NCI-H1417 (cell line): ENCODE measurements at regions not wholly inside any gene's neighbourhood (a gene's known extent, or its start where the extent isn't known, plus 50 kb on each side); places are given as distances from the start of the nearest gene placed in this dataset.
"Not testable (repeated sequence)": the region's sequence is repeated elsewhere in the genome, so short reads cannot be mapped to it uniquely, and the experiment has no call there.

Experiments
- DNase-seq, 3 experiments: peaks; one replicate each; lab custom pipeline; 2025; lab: John Stamatoyannopoulos, UW

DNA sequence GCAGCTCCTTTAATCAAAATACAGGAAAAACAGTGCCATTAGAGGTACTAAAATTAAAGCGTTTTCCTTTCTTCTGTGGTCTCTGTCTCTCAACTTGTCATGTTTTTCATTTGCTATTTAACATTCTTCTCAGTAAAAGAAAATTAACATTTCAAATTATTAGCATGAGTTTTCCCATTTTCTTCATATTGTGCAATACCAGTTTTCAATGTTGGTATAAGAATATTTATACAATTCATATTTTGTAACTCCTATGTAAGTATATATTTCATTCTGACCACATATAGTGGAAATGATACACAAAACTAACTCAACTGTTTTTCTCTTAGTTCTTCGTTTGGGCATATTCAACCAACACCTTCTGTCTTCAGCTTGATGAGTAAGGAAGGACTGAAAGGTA lies 308.3 kb downstream of the HS3ST1 start:
- no peak for DNase-seq

DNA sequence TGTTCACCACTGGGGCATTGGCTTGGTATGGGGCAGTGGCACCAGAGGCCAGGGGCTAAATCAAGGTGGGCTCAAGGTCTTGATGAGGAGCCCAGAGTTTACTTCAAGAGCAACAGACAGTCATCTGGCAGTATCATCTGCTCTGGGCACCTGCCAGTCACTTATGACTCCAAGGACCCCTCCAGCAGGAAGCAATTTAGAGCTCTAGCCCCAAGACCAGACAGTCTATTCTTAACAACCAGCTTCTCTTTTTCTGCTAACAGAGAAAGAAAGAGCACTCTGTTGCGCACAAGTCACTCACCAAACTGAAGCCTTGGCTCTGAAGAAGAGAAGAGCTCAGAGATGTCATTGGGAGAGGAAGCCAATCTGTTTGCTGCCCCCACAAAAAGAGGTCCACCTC lies 309.2 kb downstream of the HS3ST1 start:
- DNase-seq: no peak

DNA sequence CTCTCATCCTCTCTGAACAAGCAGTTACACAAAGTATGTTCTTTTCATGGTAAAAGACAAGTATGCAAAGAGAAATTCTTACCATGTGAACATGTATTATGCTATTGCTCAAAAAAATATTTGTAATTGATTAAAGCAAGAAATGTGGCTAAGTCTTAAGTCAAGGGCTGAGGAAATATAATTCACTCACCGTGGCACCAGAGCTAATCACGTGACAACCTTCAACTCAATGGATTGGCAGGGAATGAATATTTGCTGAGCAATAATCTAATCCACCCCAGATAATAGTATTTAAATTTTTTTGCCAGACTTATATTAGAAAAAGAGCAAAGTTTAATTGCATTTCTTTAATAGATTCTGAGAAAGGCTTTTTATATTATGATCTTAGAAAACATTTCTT lies 310.2 kb downstream of the HS3ST1 start:
- no peak for DNase-seq

DNA sequence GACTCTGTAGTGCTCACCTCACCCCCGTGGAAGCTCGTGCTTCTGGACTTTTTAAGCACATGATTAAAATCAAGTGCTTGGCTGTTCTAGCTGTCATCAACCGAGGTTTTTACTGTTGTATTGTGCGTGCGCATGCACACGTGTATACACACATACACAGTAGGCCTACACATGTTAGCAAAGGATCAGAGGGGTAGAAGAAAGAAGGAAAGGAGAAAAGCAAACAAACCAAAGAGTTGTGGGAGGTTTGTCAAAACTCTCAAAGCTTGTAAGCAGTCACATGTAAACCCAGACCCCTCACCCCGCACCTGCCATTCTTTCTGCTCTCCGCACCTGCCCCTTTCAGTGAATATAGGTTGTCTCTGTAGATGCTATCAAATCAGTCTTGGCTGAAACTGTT lies 311.8 kb downstream of the HS3ST1 start:
- peak in 2 of 3 experiments; percentile 6 to 53 for DNase-seq

DNA sequence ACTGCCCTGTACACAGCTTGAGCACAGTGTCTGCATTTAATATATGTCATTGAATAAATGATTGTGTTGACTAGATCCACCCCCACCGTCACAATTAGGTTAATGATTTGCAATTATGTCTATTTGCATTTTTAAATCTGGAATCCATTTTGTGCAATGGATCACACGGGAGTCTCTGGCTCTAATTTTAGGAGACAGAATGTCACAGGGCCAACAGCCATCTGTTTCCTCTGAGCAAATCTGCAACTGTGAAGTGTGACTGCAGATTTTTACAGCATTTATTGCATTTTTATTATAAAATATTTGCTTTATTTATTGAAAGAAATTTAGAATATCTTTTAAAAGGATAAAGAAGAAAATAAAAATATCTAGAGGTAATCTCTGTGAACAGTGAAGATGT lies 316.8 kb downstream of the HS3ST1 start:
- DNase-seq: no peak

DNA sequence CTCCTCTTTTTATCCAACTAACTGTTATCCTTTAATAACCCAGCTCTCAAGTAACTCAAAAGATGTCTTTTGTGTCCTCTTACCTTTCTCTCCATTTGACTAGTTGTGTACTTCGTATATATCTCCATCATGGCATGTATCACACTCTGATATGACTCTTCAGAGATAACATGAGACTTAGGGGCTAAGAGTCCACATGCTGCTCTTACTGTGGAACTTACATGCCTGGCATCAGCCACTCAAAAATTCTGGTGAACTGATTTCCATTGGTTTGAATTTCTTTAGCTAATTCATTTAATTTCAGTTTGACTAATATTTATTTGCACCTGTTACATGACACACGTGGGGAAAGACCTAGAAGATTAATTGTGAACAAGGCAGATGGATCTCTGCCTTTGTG lies 317.3 kb downstream of the HS3ST1 start:
- no peak for DNase-seq

DNA sequence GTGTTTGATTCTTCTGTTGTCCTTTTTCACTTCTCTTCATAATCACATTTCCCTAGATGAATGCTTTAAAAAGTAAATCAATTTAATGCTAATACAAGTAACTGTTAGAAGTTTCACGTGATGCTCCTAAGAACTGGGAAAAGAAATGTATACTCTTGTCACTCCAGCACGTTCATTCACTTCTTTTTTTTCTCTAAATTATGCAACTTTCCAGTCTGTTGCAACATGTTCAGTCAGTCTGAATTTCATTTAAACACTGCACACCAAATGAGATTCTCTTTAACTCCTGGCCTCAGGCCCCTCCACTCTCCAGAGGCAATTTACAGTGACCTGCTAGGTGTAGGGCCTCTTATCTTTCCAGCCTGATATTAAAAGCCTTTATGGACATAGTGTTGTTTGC lies 321.9 kb downstream of the HS3ST1 start:
- no peak for DNase-seq

DNA sequence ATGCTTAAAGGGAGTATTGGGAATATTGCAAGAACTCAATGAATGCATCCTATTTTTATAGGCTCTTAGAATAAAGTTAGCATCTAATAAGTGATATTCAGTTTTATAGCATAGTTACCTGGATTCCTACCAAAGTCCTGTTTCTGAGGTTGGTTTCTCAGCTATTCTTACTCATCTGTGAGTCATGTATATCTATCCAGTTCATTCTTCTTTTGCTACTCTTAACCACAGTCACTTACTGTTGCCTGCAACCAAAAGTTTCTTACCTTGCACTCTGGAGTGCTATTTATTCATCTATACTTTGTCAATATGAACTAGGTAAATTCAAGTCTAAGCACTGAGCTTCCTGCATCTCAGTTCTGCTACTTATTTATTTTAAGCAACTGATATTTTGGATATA lies 322.5 kb downstream of the HS3ST1 start:
- no peak for DNase-seq

DNA sequence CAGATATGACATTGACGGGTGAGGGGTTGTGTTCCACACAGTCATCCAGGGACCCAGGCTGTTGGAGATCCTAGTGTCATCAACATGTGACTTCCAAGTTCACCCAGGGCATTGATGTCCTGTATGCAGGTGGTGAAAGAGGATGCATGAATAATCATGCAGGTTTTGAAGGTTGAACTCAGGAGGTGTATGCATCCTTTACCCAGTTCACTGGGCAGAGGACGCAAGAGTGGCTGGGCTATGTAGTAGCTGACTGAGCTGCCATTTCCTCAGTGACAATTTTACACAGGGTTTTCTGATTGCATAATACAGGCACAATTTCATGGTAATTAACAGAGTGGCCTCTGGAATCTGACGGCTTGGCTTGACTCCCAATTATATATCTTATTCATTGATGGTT lies 323.0 kb downstream of the HS3ST1 start:
- DNase-seq: no peak

DNA sequence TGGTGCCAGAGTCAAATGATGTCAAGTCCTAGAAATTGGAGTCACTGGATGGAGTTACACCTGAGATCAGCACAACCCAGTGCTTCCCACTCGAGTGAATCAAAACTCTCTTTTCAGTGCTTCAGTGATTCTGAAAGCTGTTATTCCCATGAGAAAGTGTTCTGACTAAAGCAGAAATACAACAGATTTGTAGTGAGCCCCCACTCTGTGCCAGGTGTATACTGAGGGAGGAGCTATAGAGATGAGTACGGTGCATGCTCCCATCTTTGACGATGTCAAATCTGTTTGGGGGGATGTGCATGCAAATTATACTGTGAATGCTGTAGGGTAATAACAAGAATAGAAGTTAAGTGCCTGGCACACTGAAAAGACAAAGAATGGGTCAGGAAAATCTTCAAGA lies 330.2 kb downstream of the HS3ST1 start:
- peak in 1 of 3 experiments; percentile 40 for DNase-seq

DNA sequence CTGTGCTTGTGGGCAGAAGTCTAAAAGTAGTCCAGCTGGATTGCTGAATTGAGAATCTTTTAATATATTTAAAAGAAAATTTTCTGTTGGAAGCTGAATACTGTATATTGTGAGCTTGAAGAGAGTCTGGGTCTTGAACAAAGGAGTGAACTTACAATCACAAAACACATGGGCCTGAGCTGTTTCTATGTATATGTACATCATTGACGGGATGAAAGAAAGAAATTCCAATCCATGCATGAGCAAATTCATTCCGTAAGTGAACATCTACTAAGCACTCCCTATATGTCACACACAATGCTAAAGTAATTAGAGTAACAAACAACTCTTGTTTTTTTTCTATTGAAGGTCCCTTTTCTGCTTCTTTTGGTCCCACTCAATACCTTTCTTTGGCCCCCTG lies 331.0 kb downstream of the HS3ST1 start:
- no peak for DNase-seq

DNA sequence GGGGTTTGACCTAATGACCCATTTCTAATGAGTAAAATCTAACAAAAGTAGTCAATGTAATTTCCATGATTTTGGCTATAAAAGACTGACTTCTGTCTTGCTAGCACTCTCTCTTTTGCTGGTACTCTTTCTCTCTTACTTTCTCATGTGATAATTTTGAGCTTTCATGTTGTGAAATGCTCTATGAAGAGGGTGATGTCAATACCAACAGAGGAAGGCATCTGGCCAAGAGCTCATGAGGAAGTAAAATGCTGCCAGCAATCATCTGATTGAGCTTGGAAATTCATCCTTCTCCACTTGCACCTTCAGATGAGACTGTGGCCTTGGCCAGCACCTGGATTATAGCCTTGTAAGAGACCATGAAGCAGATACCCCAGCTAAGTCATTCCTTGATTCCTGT lies 347.7 kb downstream of the HS3ST1 start:
- DNase-seq: no peak

DNA sequence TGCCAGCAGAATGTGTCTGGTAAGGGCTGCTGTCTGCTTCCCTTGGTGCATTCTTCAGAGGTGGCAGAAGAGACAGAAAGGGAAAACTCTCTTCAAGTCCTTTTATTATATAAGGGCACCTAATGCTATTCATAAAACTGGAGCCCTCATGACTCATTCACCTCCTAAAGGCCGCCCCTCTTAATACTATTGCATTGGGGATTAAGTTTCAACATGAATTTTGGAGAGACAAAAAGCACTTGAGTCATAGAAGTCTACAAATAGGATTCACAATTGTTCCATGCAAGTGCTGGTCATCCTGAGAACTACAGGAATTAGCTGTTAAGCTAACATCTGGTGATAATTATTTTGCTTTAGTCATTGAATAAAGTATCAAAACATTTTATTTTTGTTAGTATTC lies 349.5 kb downstream of the HS3ST1 start:
- no peak for DNase-seq

DNA sequence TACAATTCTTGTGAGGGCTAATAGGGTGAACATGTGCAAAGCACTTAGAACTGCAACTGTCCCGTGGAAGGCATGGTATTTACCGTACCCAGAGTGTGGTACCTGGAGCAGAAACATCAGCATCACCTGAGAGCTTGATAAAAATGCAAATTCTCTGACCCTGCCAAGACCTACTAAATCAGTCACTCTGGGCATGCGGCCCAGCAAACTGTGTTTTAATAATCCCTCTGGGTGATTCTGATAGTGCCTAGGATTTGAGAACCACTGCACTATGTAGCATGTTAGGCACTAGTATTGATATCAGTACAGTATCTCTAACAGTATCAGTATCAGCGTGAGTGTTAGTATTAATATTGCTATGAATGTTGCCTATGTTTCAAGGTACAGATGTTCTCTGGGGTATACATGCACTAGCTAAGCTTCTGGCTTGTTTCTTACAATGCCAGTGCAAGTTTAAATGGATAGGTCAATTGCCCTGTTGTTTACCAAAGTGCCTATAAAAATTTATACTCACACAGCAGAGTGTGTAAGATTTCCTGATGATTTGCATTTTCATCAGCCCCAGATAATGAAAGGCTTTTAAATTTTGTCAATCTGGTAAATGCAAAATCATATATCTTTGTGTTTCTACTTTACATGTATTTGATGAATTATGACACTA lies 354.0 kb downstream of the HS3ST1 start:
- peak in 1 of 3 experiments; percentile 5 for DNase-seq

DNA sequence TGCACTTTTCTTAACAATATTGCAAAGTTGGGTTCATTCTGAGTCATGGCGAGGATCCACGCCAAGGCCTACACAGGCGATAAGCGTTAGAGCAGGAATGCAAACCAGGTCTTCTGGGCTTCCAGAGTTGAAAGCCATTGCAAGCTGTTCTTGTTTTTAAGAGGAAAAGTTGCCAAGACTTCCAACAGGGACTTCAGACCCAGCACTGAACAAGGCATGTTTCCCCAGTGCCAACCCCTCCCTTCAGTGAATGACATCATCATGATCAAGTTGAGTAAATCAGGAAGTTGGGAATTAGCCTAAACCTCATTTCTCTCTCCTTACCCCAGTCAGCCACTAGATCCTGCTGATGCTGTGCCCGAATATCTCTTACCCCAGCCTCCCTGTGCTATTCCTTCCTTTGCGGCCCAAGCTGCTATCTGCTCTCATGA lies 355.1 kb downstream of the HS3ST1 start:
- DNase-seq: no peak

DNA sequence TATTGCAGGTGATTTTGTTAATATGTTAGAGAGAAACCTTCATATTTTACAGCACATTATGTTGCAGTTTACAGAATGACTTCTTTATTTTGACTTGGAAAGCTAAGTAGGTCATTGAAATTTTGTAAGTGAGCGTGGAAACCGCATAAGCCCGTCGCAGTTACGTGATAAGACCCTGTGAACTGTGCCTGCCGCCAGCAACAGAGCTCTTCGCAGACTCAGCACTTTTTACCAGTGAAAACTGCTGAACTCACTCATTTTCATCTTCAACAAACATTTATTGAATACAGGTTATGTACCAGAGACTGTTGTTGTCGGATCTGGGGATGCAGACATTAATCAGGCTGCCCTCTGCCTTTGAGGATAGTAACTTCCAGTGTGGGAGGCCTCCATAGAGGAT lies 355.7 kb downstream of the HS3ST1 start:
- DNase-seq: no peak

DNA sequence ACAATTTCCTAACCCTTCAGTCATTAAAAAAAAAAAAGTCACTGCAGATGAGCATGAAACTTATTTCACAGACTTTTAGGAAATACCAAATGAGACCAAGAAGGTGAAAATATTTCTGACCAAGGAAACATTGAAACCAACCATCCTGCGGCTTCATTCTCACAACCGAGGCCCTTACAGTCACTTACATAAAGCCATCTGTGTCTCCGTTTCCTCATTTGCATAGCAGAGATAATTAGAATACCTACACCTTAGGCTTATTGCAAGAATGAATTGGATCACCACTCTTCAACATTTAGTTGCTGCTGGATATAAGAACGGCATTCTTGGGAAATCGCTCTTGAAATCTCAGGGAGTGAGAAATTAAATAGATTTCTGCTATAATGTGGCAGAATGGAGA lies 356.2 kb downstream of the HS3ST1 start:
- DNase-seq: no peak

DNA sequence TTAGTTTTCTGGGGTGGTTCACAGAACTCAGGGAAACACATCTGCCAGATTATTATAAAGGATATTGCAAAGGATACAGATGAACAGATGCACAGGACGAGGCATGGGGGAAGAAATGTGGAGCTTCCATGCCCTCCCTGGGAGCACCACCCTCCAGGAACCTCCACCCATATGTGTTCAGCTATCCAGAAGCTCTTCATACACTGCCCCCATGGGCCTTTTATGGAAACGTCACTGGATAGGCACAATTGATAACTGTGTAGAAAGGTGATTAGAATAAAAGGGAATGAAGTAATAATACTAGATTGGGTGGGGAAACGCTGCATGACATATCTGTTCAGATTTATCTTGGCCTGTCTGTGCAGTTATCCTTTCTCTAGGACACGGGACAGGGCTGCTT lies 357.9 kb downstream of the HS3ST1 start:
- DNase-seq: no peak

DNA sequence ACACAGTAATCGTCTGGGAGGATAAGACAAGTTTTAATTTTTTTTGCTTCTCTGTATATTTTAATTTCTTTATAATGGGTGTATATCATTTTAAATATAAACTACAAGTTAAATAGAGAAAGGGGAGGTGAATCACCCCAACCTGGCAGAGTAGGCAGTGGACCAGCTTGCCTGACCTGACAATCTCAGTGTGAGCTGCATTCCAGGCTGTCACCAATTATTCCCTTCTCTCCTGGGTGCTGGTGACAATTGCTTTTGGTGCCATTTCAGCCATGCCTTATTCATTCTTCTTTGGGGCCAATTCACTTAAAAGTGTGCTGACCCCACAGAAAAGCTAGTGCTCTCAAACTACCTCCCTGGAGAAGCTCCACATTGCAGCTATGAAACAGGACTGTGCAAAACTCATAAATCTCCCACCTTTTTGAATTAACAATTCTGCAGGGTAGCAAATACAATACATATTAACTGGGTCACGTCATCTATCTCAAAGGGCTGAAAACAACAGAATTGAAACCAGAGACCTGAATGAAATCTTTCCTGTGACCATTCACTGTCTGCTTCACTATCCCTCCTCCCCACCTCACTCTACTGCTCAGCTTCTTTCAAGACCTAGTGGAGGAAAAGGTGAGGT lies 359.0 kb downstream of the HS3ST1 start:
- DNase-seq: no peak

DNA sequence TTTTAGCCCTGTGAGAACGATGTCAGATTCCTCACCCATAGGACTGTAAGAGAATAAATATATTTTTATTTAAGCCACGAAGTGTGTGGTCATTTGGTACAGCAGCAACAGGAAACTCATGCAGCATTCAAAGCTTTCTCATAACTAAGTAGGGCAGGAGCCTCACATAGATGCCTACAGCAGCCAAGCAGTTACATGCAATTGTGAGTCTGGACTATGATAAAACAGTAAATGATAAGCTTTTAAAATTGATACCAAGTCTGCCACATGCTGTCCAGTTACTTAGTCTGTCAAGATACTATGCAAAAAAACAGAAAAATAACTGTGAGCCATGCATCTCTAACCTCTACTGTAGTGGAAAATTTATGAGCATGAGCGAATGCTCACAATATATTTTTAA lies 359.6 kb downstream of the HS3ST1 start:
- no peak for DNase-seq

DNA sequence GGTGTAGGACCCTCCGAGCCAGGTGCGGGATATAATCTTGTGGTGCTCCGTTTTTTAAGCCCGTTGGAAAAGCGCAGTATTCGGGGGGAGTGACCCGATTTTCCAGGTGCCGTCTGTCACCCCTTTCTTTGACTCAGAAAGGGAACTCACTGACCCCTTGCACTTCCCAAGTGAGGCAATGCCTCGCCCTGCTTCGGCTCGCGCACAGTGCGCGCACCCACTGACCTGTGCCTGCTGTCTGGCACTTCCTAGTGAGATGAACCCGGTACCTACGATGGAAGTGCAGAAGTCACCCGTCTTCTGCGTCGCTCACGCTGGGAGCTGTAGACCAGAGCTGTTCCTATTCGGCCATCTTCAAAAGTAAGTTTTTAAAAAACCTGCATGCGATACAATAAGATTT lies 362.1 kb downstream of the HS3ST1 start:
- DNase-seq: peak in 2 of 3 experiments; percentile 22 to 39

DNA sequence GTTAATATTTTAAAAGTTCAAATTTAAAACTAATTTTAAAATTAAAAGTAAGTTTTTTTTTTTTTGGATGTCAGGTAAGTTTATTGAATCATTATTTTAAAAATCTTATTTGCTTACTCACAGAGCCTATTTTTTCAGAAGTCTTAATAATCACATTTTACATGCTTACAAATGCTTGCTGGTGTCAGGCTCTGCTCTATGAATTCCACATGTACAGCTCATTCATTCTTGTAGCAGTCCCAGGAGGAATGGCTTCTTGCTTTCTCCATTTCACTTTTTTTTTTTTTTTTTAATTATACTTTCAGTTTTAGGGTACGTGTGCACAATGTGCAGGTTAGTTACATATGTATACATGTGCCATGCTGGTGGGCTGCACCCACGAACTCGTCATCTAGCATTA lies 368.1 kb downstream of the HS3ST1 start:
- not testable (repeated sequence) for DNase-seq

DNA sequence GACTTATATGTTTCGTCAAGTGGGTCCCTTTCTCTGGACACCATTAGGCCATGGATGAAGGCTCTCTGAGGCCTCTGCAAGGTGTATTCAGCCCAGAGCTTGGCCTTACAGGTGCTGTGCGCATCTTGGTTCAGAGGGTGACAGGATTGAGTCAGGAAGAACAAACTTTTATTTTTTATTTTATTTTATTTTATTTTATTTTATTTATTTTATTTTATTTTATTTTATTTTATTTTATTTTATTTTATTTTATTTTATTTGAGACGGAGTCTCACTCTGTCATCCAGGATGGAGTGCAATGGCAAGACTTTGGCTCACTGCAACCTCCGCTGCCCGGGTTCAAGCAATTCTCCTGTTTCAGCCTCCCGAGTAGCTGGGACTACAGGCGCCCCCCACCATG lies 370.4 kb upstream of the CLNK start:
- DNase-seq: not testable (repeated sequence)

DNA sequence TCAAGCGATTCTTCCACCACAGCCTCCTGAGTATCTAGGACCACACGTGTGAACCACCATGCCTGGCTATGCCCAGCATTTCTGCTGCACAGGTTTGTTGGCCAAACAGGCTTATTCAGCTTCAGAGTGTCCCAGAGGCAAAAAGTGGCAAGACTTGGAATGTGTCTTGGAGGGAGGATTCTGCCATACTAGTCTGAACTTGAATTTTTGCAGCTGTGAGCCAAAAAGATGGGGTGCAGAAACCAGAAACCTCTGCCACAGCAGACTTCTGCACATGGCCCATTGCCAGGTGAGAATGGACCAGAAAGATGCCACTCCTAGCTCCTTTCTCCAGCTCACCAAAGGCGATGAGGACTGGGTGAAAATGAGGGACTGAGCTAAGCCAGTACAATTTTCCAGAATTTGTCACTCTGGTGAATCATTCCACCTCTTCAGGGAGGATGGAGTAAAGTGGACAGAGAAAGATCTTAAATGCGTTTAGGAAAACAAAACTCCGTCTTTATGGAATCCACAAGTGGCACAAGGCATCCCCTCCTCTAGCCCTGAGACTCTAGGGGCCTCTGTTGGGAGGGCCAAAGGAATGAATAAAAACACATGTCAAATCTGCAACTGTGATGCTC lies 369.1 kb upstream of the CLNK start:
- no peak for DNase-seq
